Hepatocyte (in vitro differentiated cells): ENCODE measurements at regions not wholly inside any gene's neighbourhood (a gene's known extent, or its start where the extent isn't known, plus 50 kb on each side); places are given as distances from the start of the nearest gene placed in this dataset.

ENCODE experiments used
- CTCF ChIP-seq: fragments of 200-600 bp; sonication (generic); IDR thresholded peaks from 2 replicates; pipeline ENCODE4 v1.5.1; 2016; ENCODE audit warnings: antibody characterized with exemption, mild to moderate bottlenecking; ENCODE audit not compliant: poor library complexity
- EZH2 ChIP-seq: fragments of 200-600 bp; sonication (generic); IDR thresholded peaks from 2 replicates; pipeline ENCODE4 v1.6.1; 2016; ENCODE audit warnings: antibody characterized with exemption, mild to moderate bottlenecking, borderline replicate concordance
- EZH2phosphoT487 ChIP-seq: fragments of 200-600 bp; sonication (generic); IDR thresholded peaks from one replicate; pipeline ENCODE4 v1.6.1; 2018; ENCODE audit warnings: antibody characterized with exemption, mild to moderate bottlenecking, low read depth, moderate library complexity; ENCODE audit not compliant: unreplicated experiment, severe bottlenecking

GRCh38 chr11:134528453-134528852 lies 116.4 kb upstream of the B3GAT1 start:
- TF ChIP-seq CTCF, result no peak
- TF ChIP-seq EZH2, result no peak
- no peak for TF ChIP-seq EZH2phosphoT487
